ENCODE measurements at regions not wholly inside any gene's neighbourhood (a gene's known extent, or its start where the extent isn't known, plus 50 kb on each side); places are given as distances from the start of the nearest gene placed in this dataset.
"Not testable (repeated sequence)": the region's sequence is repeated elsewhere in the genome, so short reads cannot be mapped to it uniquely, and the experiment has no call there.

GRCh38 chr11:122559734-122560382 is 95.7 kb upstream of the UBASH3B start (continued):
- no peak for TF ChIP-seq ESRRA (CRISPR knock-in tag; IDR thresholded peaks at IDR 0.05; ENCODE audit: borderline replicate concordance)
- no peak for TF ChIP-seq CTCF (IDR thresholded peaks at IDR 0.05)
- TF ChIP-seq ATF6 (CRISPR knock-in tag; IDR thresholded peaks at IDR 0.05) = no peak
- no peak for TF ChIP-seq E2F4 (CRISPR knock-in tag; IDR thresholded peaks at IDR 0.05; ENCODE audit: borderline replicate concordance, low read depth)
- TF ChIP-seq ZNF232 (CRISPR knock-in tag; IDR thresholded peaks at IDR 0.05) = no peak
- TF ChIP-seq, protein P1, sequence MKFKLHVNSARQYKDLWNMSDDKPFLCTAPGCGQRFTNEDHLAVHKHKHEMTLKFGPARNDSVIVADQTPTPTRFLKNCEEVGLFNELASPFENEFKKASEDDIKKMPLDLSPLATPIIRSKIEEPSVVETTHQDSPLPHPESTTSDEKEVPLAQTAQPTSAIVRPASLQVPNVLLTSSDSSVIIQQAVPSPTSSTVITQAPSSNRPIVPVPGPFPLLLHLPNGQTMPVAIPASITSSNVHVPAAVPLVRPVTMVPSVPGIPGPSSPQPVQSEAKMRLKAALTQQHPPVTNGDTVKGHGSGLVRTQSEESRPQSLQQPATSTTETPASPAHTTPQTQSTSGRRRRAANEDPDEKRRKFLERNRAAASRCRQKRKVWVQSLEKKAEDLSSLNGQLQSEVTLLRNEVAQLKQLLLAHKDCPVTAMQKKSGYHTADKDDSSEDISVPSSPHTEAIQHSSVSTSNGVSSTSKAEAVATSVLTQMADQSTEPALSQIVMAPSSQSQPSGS (CRISPR knock-in tag; IDR thresholded peaks at IDR 0.05; ENCODE audit: borderline replicate concordance, low read depth) = no peak
- TF ChIP-seq MXD4 (CRISPR knock-in tag; IDR thresholded peaks at IDR 0.05; ENCODE audit: borderline replicate concordance) = no peak
- no peak for TF ChIP-seq NFE2L1 (CRISPR knock-in tag; IDR thresholded peaks at IDR 0.05)
- no peak for TF ChIP-seq ZBTB21 (CRISPR knock-in tag; IDR thresholded peaks at IDR 0.05; ENCODE audit: borderline replicate concordance)

DNA sequence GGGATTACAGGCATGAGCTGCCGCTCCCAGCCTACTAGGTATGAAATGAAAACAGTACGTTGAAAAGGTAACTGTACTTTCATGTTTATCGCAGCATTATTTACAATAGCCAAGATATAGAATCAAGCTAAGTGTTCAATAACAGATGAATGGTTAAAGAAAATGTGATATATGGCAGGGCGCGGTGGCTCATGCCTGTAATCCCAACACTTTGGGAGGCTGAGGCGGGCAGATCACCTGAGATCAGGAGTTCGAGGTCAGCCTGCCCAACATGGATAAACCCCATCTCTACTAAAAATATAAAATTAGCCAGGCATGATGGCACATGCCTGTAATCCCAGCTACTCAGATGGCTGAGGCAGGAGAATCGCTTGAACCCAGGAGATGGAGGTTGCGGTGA is 96.3 kb upstream of the UBASH3B start:
- Mint-ChIP-seq H3K27ac (peak overlapping the region; percentile 95; the same call in 1 of the 2 replicates), H3K27me3 (ENCODE audit: low read depth) (peaks cover 13% of the 10 kb centered on the region), H3K4me3 (peak overlapping the region; percentile 96)
- H3K9me3 Mint-ChIP-seq; H3K4me1 Mint-ChIP-seq; H3K36me3 Mint-ChIP-seq; DNase-seq (ENCODE audit: low spot score); ATAC-seq; POLR2A ChIA-PET: not testable (repeated sequence)
- CTCF ChIA-PET = interaction anchor here (0.6 to 1.1 kb wide), 5 partner anchors 21 to 356 kb away, joined by 3 to 5 read pairs (median 3); no protein-coding TSS in a partner anchor

GRCh38 chr11:122557163-122557562 is 98.4 kb upstream of the UBASH3B start:
- CTCF ChIA-PET = interaction anchor here (0.7 to 1.9 kb wide), 15 partner anchors 14 to 902 kb away, joined by 3 to 11 read pairs (median 4); no protein-coding TSS in a partner anchor
- H3K9me3 Mint-ChIP-seq; DNase-seq (ENCODE audit: low spot score); H3K27ac Mint-ChIP-seq; ATAC-seq; H3K36me3 Mint-ChIP-seq; H3K4me1 Mint-ChIP-seq; POLR2A ChIA-PET: not testable (repeated sequence)
- peak; percentile 51 for TF ChIP-seq NFYB (CRISPR knock-in tag; conservative IDR thresholded peaks at IDR 0.05; ENCODE audit: low read depth)
- peaks cover 13% of the 10 kb centered on the region for H3K27me3 Mint-ChIP-seq (ENCODE audit: low read depth)
- H3K4me3 Mint-ChIP-seq = peak overlapping the region; percentile 58

GRCh38 chr11:122556605-122557004 is 98.9 kb upstream of the UBASH3B start:
- peak; percentile 79 for DNase-seq (ENCODE audit: low spot score)
- POLR2A ChIA-PET = no interaction called here
- H3K36me3 Mint-ChIP-seq = no peaks in the 10 kb centered on the region; the same call in 1 of the 2 replicates
- peak overlapping the region; percentile 58 for H3K4me3 Mint-ChIP-seq
- peaks cover 5% of the 10 kb centered on the region; the same call in 1 of the 2 replicates for H3K4me1 Mint-ChIP-seq
- H3K27me3 Mint-ChIP-seq (ENCODE audit: low read depth) = peaks cover 13% of the 10 kb centered on the region
- peaks cover 5% of the 10 kb centered on the region for H3K9me3 Mint-ChIP-seq
- no peak overlapping the region for H3K27ac Mint-ChIP-seq
- CTCF ChIA-PET = interaction anchor here (0.6 to 1.9 kb wide), 16 partner anchors 15 to 902 kb away, joined by 3 to 11 read pairs (median 4); no protein-coding TSS in a partner anchor
- ATAC-seq = peak; percentile 62
- peak; percentile 82 for TF ChIP-seq MAX (CRISPR knock-in tag; IDR thresholded peaks at IDR 0.05)
- peak; percentile 65; the same call in 1 of the 2 replicates for TF ChIP-seq E2F5 (CRISPR knock-in tag; IDR thresholded peaks at IDR 0.05)
- TF ChIP-seq SP1 (CRISPR knock-in tag; conservative IDR thresholded peaks at IDR 0.05) = peak; percentile 35; the same call in 1 of the 2 replicates
- TF ChIP-seq FOXJ3 (CRISPR knock-in tag; IDR thresholded peaks at IDR 0.05; ENCODE audit: borderline replicate concordance) = no peak
- TF ChIP-seq ELF4 (CRISPR knock-in tag; IDR thresholded peaks at IDR 0.05; ENCODE audit: low read depth) = no peak
- TF ChIP-seq ZNF263 (CRISPR knock-in tag; IDR thresholded peaks at IDR 0.05; ENCODE audit: low read depth) = no peak
- TF ChIP-seq NR3C1 (CRISPR knock-in tag; conservative IDR thresholded peaks at IDR 0.05; ENCODE audit: low read depth) = no peak
- TF ChIP-seq, protein P2, sequence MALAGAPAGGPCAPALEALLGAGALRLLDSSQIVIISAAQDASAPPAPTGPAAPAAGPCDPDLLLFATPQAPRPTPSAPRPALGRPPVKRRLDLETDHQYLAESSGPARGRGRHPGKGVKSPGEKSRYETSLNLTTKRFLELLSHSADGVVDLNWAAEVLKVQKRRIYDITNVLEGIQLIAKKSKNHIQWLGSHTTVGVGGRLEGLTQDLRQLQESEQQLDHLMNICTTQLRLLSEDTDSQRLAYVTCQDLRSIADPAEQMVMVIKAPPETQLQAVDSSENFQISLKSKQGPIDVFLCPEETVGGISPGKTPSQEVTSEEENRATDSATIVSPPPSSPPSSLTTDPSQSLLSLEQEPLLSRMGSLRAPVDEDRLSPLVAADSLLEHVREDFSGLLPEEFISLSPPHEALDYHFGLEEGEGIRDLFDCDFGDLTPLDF (CRISPR knock-in tag; IDR thresholded peaks at IDR 0.05) = no peak
- peak; percentile 60; the same call in 1 of the 2 replicates for TF ChIP-seq FOXP1 (CRISPR knock-in tag; IDR thresholded peaks at IDR 0.05; ENCODE audit: borderline replicate concordance)
- TF ChIP-seq ZNF671 (CRISPR knock-in tag; IDR thresholded peaks at IDR 0.05) = no peak

Data from WTC11 (cell line).